Aorta (tissue), 5 donors: ENCODE measurements at regions not wholly inside any gene's neighbourhood (a gene's known extent, or its start where the extent isn't known, plus 50 kb on each side); places are given as distances from the start of the nearest gene placed in this dataset.

ENCODE experiments used
- ATAC-seq: fragments of 200-7000 bp; cut with Tn5 transposase; one replicate; pipeline ENCODE4 v1.9.1; 2022; ENCODE audit warnings: moderate library complexity; ENCODE audit not compliant: low FRiP score
- DNase-seq, 2 donors: peaks; one replicate each; pipeline ENCODE4 v3.0.0-alpha.2; 2020
- H3K27ac ChIP-seq, 2 donors: one replicate each; pipeline ENCODE4 v1.5.1; 2013; ENCODE audit warnings: low read length in 2 of 2, mild to moderate bottlenecking in 2 of 2, moderate library complexity in 2 of 2, control low read depth in 1 of 2, inconsistent platforms in 1 of 2, low read depth in 1 of 2
- H3K27me3 ChIP-seq, 2 donors: one replicate each; pipeline ENCODE4 v1.6.1; 2013; ENCODE audit warnings: control low read depth in 1 of 2, low read length in 1 of 2, mild to moderate bottlenecking in 1 of 2, moderate library complexity in 1 of 2; ENCODE audit not compliant: insufficient read depth in 2 of 2, control insufficient read depth in 1 of 2
- H3K36me3 ChIP-seq, 2 donors: one replicate each; pipeline ENCODE4 v1.6.1; 2013; ENCODE audit warnings: control low read depth in 1 of 2, low read length in 1 of 2, mild to moderate bottlenecking in 1 of 2; ENCODE audit not compliant: insufficient read depth in 2 of 2, control insufficient read depth in 1 of 2
- H3K4me1 ChIP-seq, 2 donors: one replicate each; pipeline ENCODE4 v1.6.1; 2013; ENCODE audit warnings: low read length in 2 of 2, control low read depth in 1 of 2, mild to moderate bottlenecking in 1 of 2, moderate library complexity in 1 of 2; ENCODE audit not compliant: insufficient read depth in 2 of 2, control insufficient read depth in 1 of 2
- H3K4me3 ChIP-seq, 2 donors: one replicate each; pipeline ENCODE4 v1.5.1; 2013; ENCODE audit warnings: low read length in 2 of 2, control low read depth in 1 of 2, mild to moderate bottlenecking in 1 of 2
- H3K9me3 ChIP-seq: one replicate; pipeline ENCODE4 v1.6.1; 2013; ENCODE audit warnings: mild to moderate bottlenecking, low read length; ENCODE audit not compliant: control insufficient read depth
- WGBS, 2 donors: extraction: QIAGEN DNeasy Blood & Tissue Kit; methylation state at CpG; one replicate each; pipeline ENCODE4 v1.1.7; 2013; 5-methylcytosine and 5-hydroxymethylcytosine counted together
- intact Hi-C, 2 donors: fragments of 100-400 bp; cut with DNase I; formaldehyde crosslinking; loops; one replicate each; pipeline versions ENCODE4 v1.14.2 to v1.15.0; 2022
- donor health status: healthy with polysubstance abuse.
- donor health status: Bipolar disorder and iron deficiency.
- donor health status: DM: no; HTN: no; CAD: no.
- donor health status: DM: no; HTN: no; CAD: no.
- donor health status: DM: yes; HTN: yes; CAD: no.

- ATAC-seq: no peak
Observed at GRCh38 chr6:156695742-156696141, 81.4 kb upstream of the ARID1B start.

GRCh38 chr6:156694679-156695078, 82.5 kb upstream of the ARID1B start:
- Histone ChIP-seq H3K4me1 (peaks cover 0 to 1% of the 10 kb centered on the region in 2 donors), H3K27ac (no peak overlapping the region), H3K9me3 (no peaks in the 10 kb centered on the region), H3K27me3 (no peaks in the 10 kb centered on the region), H3K4me3 (no peak overlapping the region), H3K36me3 (no peaks in the 10 kb centered on the region)
- ATAC-seq (no peak), DNase-seq (no peak)
- intact Hi-C loops: no loop called here
- WGBS, 2 donors: 95 to 98% methylated on average over 2 of the region's 2 CpGs

More at GRCh38 chr6:156695742-156696141, 81.4 kb upstream of the ARID1B start:
- Histone ChIP-seq H3K27me3 (no peaks in the 10 kb centered on the region), H3K36me3 (no peaks in the 10 kb centered on the region), H3K4me3 (no peak overlapping the region), H3K9me3 (no peaks in the 10 kb centered on the region), H3K27ac (no peak overlapping the region), H3K4me1 (peaks cover 1 to 5% of the 10 kb centered on the region in 2 donors)
- DNase-seq: no peak
- intact Hi-C loops: no loop called here
- 82 to 86% methylated on average over 6 of the region's 6 CpGs for WGBS, 2 donors

- Histone ChIP-seq H3K4me1 (peaks cover 0 to 1% of the 10 kb centered on the region in 2 donors), H3K36me3 (no peaks in the 10 kb centered on the region), H3K27ac (no peak overlapping the region), H3K4me3 (no peak overlapping the region), H3K27me3 (no peaks in the 10 kb centered on the region), H3K9me3 (no peaks in the 10 kb centered on the region)
- WGBS, 2 donors: 93 to 95% methylated on average over 4 of the region's 4 CpGs
- intact Hi-C loops: no loop called here
- DNase-seq: no peak
- no peak for ATAC-seq
Observed at GRCh38 chr6:156691018-156691417, 86.2 kb upstream of the ARID1B start.

- H3K27ac ChIP-seq: no peak overlapping the region
- 92 to 94% methylated on average over 2 of the region's 2 CpGs for WGBS, 2 donors
Observed at GRCh38 chr6:156689656-156690055, 87.5 kb upstream of the ARID1B start.

GRCh38 chr6:156688620-156688971, 88.6 kb upstream of the ARID1B start:
- peak overlapping the region; percentile 99 to 100 for H3K27ac ChIP-seq
- DNase-seq (no peak), ATAC-seq (no peak)
- intact Hi-C loops: loop anchor here (5.0 to 10.0 kb wide), 4 partner anchors 89 to 334 kb away; partner anchors contain the start of gene ARID1B (in 1 of the 2)
- H3K4me1 ChIP-seq: peaks cover 1 to 2% of the 10 kb centered on the region in 2 donors
- no peaks in the 10 kb centered on the region for H3K27me3 ChIP-seq
- WGBS, 2 donors: 91 to 99% methylated on average over 1 of the region's 1 CpG
- H3K4me3 ChIP-seq: no peak overlapping the region
- H3K9me3 ChIP-seq: no peaks in the 10 kb centered on the region
- peaks cover 0 to 1% of the 10 kb centered on the region in 2 donors for H3K36me3 ChIP-seq

More at GRCh38 chr6:156689656-156690055, 87.5 kb upstream of the ARID1B start:
- DNase-seq (no peak), ATAC-seq (no peak)
- intact Hi-C loops: loop anchor here (5.0 to 10.0 kb wide), 4 partner anchors 88 to 333 kb away; partner anchors contain the start of gene ARID1B (in 1 of the 2)
- H3K36me3 ChIP-seq: no peaks in the 10 kb centered on the region
- no peaks in the 10 kb centered on the region for H3K9me3 ChIP-seq
- H3K4me3 ChIP-seq: no peak overlapping the region
- H3K4me1 ChIP-seq: peaks cover 1 to 2% of the 10 kb centered on the region in 2 donors
- no peaks in the 10 kb centered on the region for H3K27me3 ChIP-seq

- H3K4me1 ChIP-seq: peaks cover 1 to 2% of the 10 kb centered on the region in 2 donors
- ATAC-seq (peak; percentile 48), DNase-seq (peak; percentile 53 to 80)
- peaks cover 0 to 1% of the 10 kb centered on the region in 2 donors for H3K36me3 ChIP-seq
- H3K4me3 ChIP-seq: peak overlapping the region; percentile 89 to 95
- no peaks in the 10 kb centered on the region for H3K9me3 ChIP-seq
- 1% methylated on average over 22 of the region's 22 CpGs for WGBS, 2 donors
- no peaks in the 10 kb centered on the region for H3K27me3 ChIP-seq
- intact Hi-C loops: loop anchor here (1.0 to 10.0 kb wide), 6 partner anchors 33 to 334 kb away; partner anchors contain the start of gene ARID1B (in 2 of the 2)
- peak overlapping the region; percentile 99 to 100 for H3K27ac ChIP-seq
Observed at GRCh38 chr6:156687789-156688619, 89.2 kb upstream of the ARID1B start.

- ATAC-seq: peak; percentile 97
- Histone ChIP-seq H3K27ac (peak overlapping the region; percentile 94 to 99), H3K36me3 (peaks cover 0 to 1% of the 10 kb centered on the region in 2 donors), H3K9me3 (no peaks in the 10 kb centered on the region), H3K27me3 (no peaks in the 10 kb centered on the region), H3K4me1 (peaks cover 1 to 2% of the 10 kb centered on the region in 2 donors), H3K4me3 (peak overlapping the region; percentile 89 to 97)
- 0 to 1% methylated on average over 57 to 105 of the region's 105 CpGs for WGBS, 2 donors
- peak; percentile 95 to 97 for DNase-seq
- intact Hi-C loops: loop anchor here (1.0 to 10.0 kb wide), 6 partner anchors 34 to 335 kb away; partner anchors contain the start of gene ARID1B (in 2 of the 2)
Observed at GRCh38 chr6:156686995-156687788, 90.0 kb upstream of the ARID1B start.

- ATAC-seq (peak; percentile 65), DNase-seq (no peak)
- H3K4me1 ChIP-seq: peaks cover 1 to 2% of the 10 kb centered on the region in 2 donors
- intact Hi-C loops: loop anchor here (2.0 to 10.0 kb wide), 5 partner anchors 34 to 336 kb away; partner anchors contain the start of gene ARID1B (in 1 of the 2)
- H3K36me3 ChIP-seq: peaks cover 0 to 1% of the 10 kb centered on the region in 2 donors
- H3K27me3 ChIP-seq: no peaks in the 10 kb centered on the region
- no peaks in the 10 kb centered on the region for H3K9me3 ChIP-seq
- WGBS, 2 donors: 0 to 1% methylated on average over 15 of the region's 15 CpGs
- peak overlapping the region; percentile 68 to 97 for H3K4me3 ChIP-seq
- peak overlapping the region; percentile 94 to 99 for H3K27ac ChIP-seq
Observed at GRCh38 chr6:156686301-156686994, 90.7 kb upstream of the ARID1B start.
